Pancreas (tissue), 10 donors: ENCODE measurements at regions not wholly inside any gene's neighbourhood (a gene's known extent, or its start where the extent isn't known, plus 50 kb on each side); places are given as distances from the start of the nearest gene placed in this dataset.

Experiments used
- ATAC-seq, 4 donors: fragments of 200-7000 bp; cut with Tn5 transposase; one replicate each; pipeline versions ENCODE4 v1.8.0 to v1.9.1; 2020; ENCODE audit warnings: mild to moderate bottlenecking in 4 of 4, moderate library complexity in 4 of 4
- DNase-seq, 6 donors: peaks; one replicate each; pipeline ENCODE4 v3.0.0-alpha.2; 2020
- FAIRE-seq: peaks from 2 replicates; lab custom pipeline; 2012; peaks lifted over from hg19 to GRCh38; lab: Jason Lieb, UNC
- H3K27ac ChIP-seq, 4 donors: fragments of 200-600 bp; sonication (generic); 1 replicate in 3 of 4; 2 replicates in 1 of 4; pipeline versions ENCODE4 v1.5.0 to v1.8.0; 2020
- H3K27me3 ChIP-seq, 4 donors: fragments of 200-600 bp; one replicate each; pipeline ENCODE4 v1.8.0; 2021
- H3K36me3 ChIP-seq, 3 donors: fragments of 200-600 bp; sonication (generic) in 1 of 3; one replicate each; pipeline versions ENCODE4 v1.5.0 to v1.8.0; 2020 to 2021
- H3K4me1 ChIP-seq, 3 donors: fragments of 200-600 bp; one replicate each; pipeline ENCODE4 v1.8.0; 2021
- H3K4me3 ChIP-seq, 4 donors: fragments of 200-600 bp; sonication (generic) in 2 of 4; one replicate each; pipeline versions ENCODE4 v1.5.0 to v1.8.0; 2020 to 2021
- H3K9me3 ChIP-seq, 4 donors: fragments of 200-600 bp; one replicate each; pipeline ENCODE4 v1.8.0; 2021
- WGBS, 2 donors: extraction: QIAGEN DNeasy Blood & Tissue Kit; methylation state at CpG; one replicate each; pipeline ENCODE4 v1.1.7; 2013; 5-methylcytosine and 5-hydroxymethylcytosine counted together
- intact Hi-C, 3 donors: fragments of 100-400 bp; cut with DNase I; formaldehyde crosslinking; loops; one replicate each; pipeline versions ENCODE4 v1.11.1 to v1.14.2; 2022
- TF ChIP-seq, protein P1 (sequence below), 4 donors: fragments of 200-600 bp; sonication (generic) in 3 of 4; IDR thresholded peaks; one replicate each; pipeline versions ENCODE4 v1.5.0 to v1.8.0; 2021; ENCODE audit warnings: antibody characterized with exemption in 4 of 4
- donor health status: healthy with polysubstance abuse.
- donor health status: DM: no; HTN: no; CAD: no; lungs with moderate emphysema.
- donor health status: DM: no; HTN: no; CAD: no.
- donor health status: control.
- donor health status: control.
- donor health status: Bipolar disorder and iron deficiency.
- donor health status: DM: yes; HTN: yes; CAD: no.
- donor health status: DM: no; HTN: no; CAD: no.
- donor health status: DM: no; HTN: no; CAD: no.
- donor health status: DM: yes; HTN: yes; CAD: no.

DNA sequence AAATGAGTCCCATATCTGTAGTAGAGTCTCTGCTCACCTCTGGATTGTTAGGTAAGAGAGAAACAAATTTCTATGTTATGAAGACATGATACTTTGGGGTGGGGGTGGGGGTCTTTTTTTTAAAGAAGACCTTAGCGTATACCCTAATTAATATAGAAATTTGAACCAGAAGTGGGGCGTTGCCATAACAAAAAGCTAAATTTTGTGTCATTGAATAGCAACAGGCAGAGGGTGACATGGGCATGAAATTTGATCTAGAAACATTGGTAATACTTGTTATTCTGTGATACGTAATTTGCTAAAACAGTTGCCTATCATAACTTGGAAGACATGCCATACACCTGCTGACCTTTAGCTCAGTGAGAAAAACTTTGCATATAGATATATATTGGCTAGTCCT lies 92.3 kb upstream of the SLC38A2 start:
- DNase-seq, result no peak
- TF ChIP-seq, protein P1, sequence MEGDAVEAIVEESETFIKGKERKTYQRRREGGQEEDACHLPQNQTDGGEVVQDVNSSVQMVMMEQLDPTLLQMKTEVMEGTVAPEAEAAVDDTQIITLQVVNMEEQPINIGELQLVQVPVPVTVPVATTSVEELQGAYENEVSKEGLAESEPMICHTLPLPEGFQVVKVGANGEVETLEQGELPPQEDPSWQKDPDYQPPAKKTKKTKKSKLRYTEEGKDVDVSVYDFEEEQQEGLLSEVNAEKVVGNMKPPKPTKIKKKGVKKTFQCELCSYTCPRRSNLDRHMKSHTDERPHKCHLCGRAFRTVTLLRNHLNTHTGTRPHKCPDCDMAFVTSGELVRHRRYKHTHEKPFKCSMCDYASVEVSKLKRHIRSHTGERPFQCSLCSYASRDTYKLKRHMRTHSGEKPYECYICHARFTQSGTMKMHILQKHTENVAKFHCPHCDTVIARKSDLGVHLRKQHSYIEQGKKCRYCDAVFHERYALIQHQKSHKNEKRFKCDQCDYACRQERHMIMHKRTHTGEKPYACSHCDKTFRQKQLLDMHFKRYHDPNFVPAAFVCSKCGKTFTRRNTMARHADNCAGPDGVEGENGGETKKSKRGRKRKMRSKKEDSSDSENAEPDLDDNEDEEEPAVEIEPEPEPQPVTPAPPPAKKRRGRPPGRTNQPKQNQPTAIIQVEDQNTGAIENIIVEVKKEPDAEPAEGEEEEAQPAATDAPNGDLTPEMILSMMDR (IDR thresholded peaks at IDR 0.05), result no peak
- intact Hi-C loops, result no loop called here
- Histone ChIP-seq H3K4me3 (no peak overlapping the region), H3K27me3 (no peaks in the 10 kb centered on the region), H3K9me3 (no peaks in the 10 kb centered on the region), H3K36me3 (no peaks in the 10 kb centered on the region), H3K27ac (no peak overlapping the region), H3K4me1 (no peaks in the 10 kb centered on the region)
- no peak for ATAC-seq
- no peak for FAIRE-seq
- WGBS, 2 donors, result 94 to 97% methylated on average over 3 of the region's 3 CpGs

DNA sequence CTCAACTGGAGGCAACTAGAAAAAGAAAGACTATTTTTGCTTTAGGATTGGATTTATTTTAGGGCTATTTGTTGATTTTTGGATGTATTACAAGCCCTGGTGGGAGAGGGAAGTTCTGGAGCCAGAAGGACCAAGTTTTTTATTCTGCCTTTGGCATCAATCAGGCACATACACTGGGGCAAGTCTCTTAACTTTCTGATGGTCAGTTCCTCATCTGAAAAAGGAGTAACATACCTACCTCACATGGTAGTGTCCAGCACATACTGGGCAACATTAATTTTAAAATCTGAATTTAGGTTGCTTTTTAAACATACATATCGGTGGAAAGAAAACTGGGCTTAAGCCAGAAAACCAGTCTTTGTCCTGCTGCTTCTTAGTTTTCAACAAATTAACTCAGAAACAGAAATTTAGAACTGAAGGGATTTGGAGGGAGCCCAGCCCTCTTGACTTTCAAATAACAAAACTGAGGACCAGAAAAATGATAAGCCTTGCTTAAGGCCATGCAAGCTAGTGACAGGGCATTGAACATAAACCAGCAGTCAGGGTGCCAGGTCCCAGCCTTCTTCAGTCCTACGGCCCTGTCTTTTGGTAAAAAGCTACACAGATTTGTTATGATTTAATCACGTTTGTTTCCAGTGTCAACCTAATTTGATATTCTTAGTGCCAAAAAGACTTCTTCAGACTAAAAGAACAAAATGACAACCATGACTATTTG lies 90.2 kb upstream of the SLC38A2 start:
- no peak overlapping the region for H3K27ac ChIP-seq
- intact Hi-C loops, result no loop called here
- ATAC-seq, result no peak

DNA sequence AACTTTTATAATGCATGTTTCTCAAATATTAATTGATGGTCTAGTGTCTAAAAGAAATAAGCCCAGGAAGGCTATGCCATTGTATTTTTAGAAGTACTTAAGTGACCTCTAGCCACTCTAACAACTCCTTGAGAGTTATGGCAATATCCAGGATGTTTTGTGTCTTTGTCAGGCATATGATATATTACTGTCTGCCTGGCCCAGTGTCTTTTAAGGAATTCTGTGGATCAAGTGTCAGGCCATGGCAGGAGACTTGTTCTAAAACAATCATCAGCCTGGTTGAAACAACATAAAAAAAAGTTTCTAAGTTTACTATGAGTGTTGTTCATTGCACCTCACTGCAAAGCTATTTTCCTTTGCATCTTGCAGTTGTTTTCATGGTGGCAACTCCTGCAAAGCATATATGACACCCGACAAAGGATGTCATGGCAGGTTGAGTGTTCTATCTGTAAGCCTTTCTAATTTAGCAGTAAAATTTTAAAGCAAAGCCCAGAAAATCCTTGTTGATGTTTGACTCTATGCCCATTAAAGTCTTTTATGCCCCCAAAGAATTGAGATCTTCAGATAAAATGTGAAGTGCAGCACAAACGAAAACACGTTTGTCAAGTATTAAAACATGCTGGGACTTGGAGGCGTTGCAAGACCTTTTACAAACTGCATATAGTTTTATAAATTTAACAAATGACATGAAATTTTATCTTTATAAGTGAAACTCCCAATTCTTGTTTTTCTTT lies 89.5 kb upstream of the SLC38A2 start:
- H3K4me3 ChIP-seq, result no peak overlapping the region
- ATAC-seq, result no peak
- WGBS, 2 donors, result 76 to 87% methylated on average over 4 of the region's 4 CpGs
- no peaks in the 10 kb centered on the region for H3K9me3 ChIP-seq
- H3K27me3 ChIP-seq, result no peaks in the 10 kb centered on the region
- H3K4me1 ChIP-seq, result peaks cover 0 to 2% (median 0%) of the 10 kb centered on the region in 3 donors
- TF ChIP-seq, protein P1 (IDR thresholded peaks at IDR 0.05), result no peak
- no peak for FAIRE-seq
- DNase-seq, result no peak
- H3K36me3 ChIP-seq, result no peaks in the 10 kb centered on the region
- H3K27ac ChIP-seq, result no peak overlapping the region
- intact Hi-C loops, result no loop called here

More for the DNA sequence above, 90.2 kb upstream of the SLC38A2 start:
- no peaks in the 10 kb centered on the region for H3K36me3 ChIP-seq
- FAIRE-seq (no peak), DNase-seq (no peak)
- H3K27me3 ChIP-seq, result no peaks in the 10 kb centered on the region
- no peak overlapping the region for H3K4me3 ChIP-seq
- no peaks in the 10 kb centered on the region for H3K4me1 ChIP-seq
- H3K9me3 ChIP-seq, result no peaks in the 10 kb centered on the region
- 76 to 79% methylated on average over 3 of the region's 3 CpGs for WGBS, 2 donors
- TF ChIP-seq, protein P1 (IDR thresholded peaks at IDR 0.05), result no peak

DNA sequence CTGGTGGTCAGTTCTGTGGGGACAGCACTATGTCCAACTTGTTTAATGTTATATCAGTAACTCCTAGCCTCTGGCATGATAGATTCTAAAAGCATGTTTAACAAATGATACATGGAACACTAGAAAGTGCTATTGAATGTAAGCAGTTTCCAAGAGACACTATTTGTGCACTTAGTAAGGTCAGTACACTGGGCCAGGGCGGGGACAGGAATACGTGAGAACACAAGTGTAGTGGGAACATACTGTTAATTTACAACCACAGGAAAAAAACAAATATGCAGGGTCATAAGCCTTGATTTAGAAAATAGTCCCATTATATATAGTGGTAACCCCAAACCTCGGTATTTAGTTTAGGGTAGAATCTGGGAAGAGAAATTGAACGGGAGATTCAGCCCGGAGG lies 88.9 kb upstream of the SLC38A2 start:
- no peak for DNase-seq

More for the DNA sequence above, 88.9 kb upstream of the SLC38A2 start:
- Histone ChIP-seq H3K9me3 (no peaks in the 10 kb centered on the region), H3K4me1 (peaks cover 0 to 8% (median under 1%) of the 10 kb centered on the region in 3 donors), H3K27me3 (no peaks in the 10 kb centered on the region), H3K36me3 (no peaks in the 10 kb centered on the region), H3K4me3 (no peak overlapping the region), H3K27ac (no peak overlapping the region)
- intact Hi-C loops, result no loop called here
- TF ChIP-seq, protein P1 (IDR thresholded peaks at IDR 0.05), result no peak
- no peak for ATAC-seq
- FAIRE-seq, result no peak
- 76 to 79% methylated on average over 5 of the region's 5 CpGs for WGBS, 2 donors
